Nephron (organoid): ENCODE measurements at regions not wholly inside any gene's neighbourhood (a gene's known extent, or its start where the extent isn't known, plus 50 kb on each side); places are given as distances from the start of the nearest gene placed in this dataset.

ENCODE experiments used
- H3K27ac Mint-ChIP-seq, 3 experiments: 2 replicates each; pipeline ENCODE4 v1.8.0; 2020; ENCODE audit warnings: mixed read lengths in 3 of 3, mild to moderate bottlenecking in 2 of 3, moderate library complexity in 1 of 3
- H3K27me3 Mint-ChIP-seq: 2 replicates; pipeline ENCODE4 v1.8.0; 2021; ENCODE audit warnings: low read depth, mild to moderate bottlenecking, moderate library complexity, mixed read lengths
- H3K36me3 Mint-ChIP-seq: 2 replicates; pipeline ENCODE4 v1.8.0; 2020; ENCODE audit warnings: low read depth, mixed read lengths
- H3K4me1 Mint-ChIP-seq: 2 replicates; pipeline ENCODE4 v1.8.0; 2020; ENCODE audit warnings: mixed read lengths
- H3K4me3 Mint-ChIP-seq, 3 experiments: 2 replicates each; pipeline ENCODE4 v1.8.0; 2020; ENCODE audit warnings: mild to moderate bottlenecking in 3 of 3, mixed read lengths in 3 of 3, moderate library complexity in 2 of 3
- H3K9me3 Mint-ChIP-seq: 2 replicates; pipeline ENCODE4 v1.8.0; 2020; ENCODE audit warnings: mixed read lengths
- TF ChIP-seq, protein P1 (sequence below), 3 experiments: fragments of 200-600 bp; sonication (generic); IDR thresholded peaks; one replicate each; pipeline ENCODE4 v1.5.0; 2021; ENCODE audit warnings: antibody characterized with exemption in 3 of 3; ENCODE audit not compliant: unreplicated experiment in 3 of 3

DNA sequence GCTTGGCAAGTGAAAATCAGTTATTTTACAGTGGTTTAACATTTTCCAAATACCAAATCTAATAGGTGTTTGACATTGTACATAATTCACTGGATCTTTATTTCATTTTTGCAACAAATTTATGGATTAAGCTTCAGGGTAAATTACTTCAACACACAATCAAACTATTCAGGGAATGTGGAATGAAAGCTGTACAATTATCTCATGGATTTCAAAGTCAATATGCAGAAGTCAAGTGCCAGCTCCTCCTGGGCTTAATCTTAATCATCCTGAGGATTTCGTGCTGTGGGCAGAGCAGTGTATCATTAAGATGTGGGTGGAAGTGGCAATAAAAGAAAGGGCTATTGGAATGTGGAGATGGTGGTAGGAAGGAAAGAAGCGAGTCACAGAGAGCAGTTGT is 548.8 kb downstream of the COL12A1 start:
- H3K27ac Mint-ChIP-seq, result no peak overlapping the region
- H3K4me1 Mint-ChIP-seq, result peaks cover 8% of the 10 kb centered on the region
- TF ChIP-seq, protein P1, sequence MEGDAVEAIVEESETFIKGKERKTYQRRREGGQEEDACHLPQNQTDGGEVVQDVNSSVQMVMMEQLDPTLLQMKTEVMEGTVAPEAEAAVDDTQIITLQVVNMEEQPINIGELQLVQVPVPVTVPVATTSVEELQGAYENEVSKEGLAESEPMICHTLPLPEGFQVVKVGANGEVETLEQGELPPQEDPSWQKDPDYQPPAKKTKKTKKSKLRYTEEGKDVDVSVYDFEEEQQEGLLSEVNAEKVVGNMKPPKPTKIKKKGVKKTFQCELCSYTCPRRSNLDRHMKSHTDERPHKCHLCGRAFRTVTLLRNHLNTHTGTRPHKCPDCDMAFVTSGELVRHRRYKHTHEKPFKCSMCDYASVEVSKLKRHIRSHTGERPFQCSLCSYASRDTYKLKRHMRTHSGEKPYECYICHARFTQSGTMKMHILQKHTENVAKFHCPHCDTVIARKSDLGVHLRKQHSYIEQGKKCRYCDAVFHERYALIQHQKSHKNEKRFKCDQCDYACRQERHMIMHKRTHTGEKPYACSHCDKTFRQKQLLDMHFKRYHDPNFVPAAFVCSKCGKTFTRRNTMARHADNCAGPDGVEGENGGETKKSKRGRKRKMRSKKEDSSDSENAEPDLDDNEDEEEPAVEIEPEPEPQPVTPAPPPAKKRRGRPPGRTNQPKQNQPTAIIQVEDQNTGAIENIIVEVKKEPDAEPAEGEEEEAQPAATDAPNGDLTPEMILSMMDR (IDR thresholded peaks at IDR 0.05; ENCODE audit: unreplicated experiment in 3 of 3), result no peak
- no peak overlapping the region for H3K4me3 Mint-ChIP-seq
- no peaks in the 10 kb centered on the region for H3K36me3 Mint-ChIP-seq
- peaks cover 15% of the 10 kb centered on the region for H3K9me3 Mint-ChIP-seq
- H3K27me3 Mint-ChIP-seq, result no peaks in the 10 kb centered on the region

DNA sequence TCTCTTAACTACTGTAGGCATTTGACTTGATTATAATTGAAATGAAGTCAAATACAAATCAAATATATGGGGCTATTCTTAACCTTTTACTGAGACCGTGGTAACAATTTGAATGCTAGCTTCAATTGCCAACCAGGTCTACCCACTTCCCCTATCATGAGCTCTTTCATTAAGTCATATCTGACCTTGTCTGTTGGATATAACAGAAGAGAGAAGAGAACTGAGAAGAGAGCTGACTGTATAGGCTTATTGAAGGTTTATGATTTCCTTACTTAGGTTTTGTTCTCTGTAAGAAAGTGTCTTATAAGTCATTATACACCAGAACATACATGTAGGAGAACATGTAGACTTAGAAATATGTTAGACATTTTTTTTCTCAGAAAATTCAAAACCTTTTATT is 549.4 kb downstream of the COL12A1 start:
- Mint-ChIP-seq H3K4me1 (peaks cover 9% of the 10 kb centered on the region), H3K4me3 (no peak overlapping the region), H3K27me3 (no peaks in the 10 kb centered on the region), H3K27ac (no peak overlapping the region), H3K9me3 (peaks cover 13% of the 10 kb centered on the region), H3K36me3 (no peaks in the 10 kb centered on the region)
- TF ChIP-seq, protein P1 (IDR thresholded peaks at IDR 0.05; ENCODE audit: unreplicated experiment in 3 of 3), result no peak

DNA sequence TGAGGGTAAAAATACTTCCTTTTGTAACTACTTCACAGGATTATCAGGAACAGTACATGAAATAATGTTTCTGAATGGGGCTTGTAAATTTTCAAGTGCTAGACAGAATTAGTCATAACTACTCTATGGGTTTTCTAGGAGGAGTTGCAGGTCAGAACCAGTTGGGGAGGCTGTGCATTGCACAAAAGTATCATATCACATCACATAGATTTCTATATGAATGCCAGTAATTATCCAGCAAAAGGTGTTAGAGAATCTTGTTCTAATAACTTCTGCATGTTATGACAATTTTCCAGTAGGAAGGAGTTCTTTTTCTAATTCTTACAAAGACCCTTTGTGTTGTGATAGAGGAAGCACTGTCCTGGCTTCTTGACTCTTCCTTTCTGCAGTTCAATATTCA is 551.6 kb downstream of the COL12A1 start:
- H3K27me3 Mint-ChIP-seq, result no peaks in the 10 kb centered on the region
- TF ChIP-seq, protein P1 (IDR thresholded peaks at IDR 0.05; ENCODE audit: unreplicated experiment in 3 of 3), result no peak
- H3K4me1 Mint-ChIP-seq, result peaks cover 9% of the 10 kb centered on the region
- no peak overlapping the region for H3K4me3 Mint-ChIP-seq
- peaks cover 6% of the 10 kb centered on the region for H3K9me3 Mint-ChIP-seq
- H3K27ac Mint-ChIP-seq, result no peak overlapping the region
- H3K36me3 Mint-ChIP-seq, result no peaks in the 10 kb centered on the region

DNA sequence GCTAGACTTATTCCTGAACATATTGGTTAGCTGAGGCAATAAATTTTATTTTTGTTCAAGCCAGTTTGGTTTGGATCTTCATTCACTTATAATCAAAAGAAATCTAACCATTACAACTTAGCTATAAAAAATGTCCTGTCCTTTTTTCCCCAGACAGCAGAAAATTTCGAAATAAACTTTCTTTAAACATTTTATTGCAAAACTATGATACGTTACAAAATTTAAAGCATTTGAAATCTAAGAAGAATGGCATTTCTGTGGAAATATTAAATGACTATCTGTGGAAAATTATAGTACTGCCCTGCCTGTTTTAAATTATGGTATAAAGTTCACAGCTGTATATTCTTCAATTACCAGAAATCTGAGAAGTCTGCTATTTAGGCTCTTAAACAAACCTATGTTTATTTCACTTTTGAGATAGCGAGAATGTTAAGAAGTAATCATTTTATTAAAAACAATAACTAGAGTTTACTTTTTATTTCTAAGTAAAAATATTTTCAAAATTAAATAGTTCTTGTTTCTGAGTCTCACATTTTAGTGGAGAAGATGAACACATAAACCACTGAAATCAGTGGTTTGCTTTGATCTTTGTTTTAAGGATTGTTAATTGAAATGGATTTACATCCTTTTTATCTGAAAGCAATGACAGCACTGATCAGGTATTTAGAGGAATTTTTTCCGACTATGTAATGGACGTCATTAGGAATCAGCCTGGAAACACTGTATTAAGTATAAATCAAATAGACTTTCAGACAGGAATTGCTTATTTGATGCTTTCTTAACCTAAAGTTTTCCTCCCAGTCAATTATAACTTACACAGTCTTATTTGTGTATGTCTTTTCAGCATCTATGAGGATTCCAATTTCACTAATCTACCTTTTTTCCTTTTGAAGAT is 553.7 kb downstream of the COL12A1 start:
- Mint-ChIP-seq H3K27ac (peak overlapping the region in 1 of 3 experiments; percentile 29), H3K27me3 (no peaks in the 10 kb centered on the region), H3K4me1 (peaks cover 9% of the 10 kb centered on the region), H3K36me3 (no peaks in the 10 kb centered on the region), H3K9me3 (peaks cover 9% of the 10 kb centered on the region), H3K4me3 (no peak overlapping the region)
- TF ChIP-seq, protein P1 (IDR thresholded peaks at IDR 0.05; ENCODE audit: unreplicated experiment in 3 of 3), result no peak

DNA sequence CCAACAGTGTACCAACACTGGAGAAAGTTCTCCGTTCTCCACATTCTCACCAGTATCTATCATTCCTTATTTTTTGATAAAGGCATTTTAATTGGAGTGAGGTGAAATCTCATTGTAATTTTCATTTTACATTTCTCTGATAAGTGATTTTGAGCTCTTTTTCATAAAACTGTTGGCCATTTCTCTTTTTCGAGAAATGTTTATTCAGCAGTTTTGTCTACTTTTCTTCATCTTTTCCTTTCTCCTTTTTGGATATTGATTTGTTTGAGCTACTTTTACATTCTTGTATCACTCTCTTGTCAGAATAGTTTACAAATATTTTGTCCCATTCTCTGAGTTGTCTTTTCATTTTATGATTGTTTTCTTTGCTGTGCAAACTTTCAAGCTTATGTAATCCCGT is 555.2 kb downstream of the COL12A1 start:
- H3K4me1 Mint-ChIP-seq, result peaks cover 12% of the 10 kb centered on the region
- TF ChIP-seq, protein P1 (IDR thresholded peaks at IDR 0.05; ENCODE audit: unreplicated experiment in 3 of 3), result no peak
- no peaks in the 10 kb centered on the region for H3K27me3 Mint-ChIP-seq
- H3K4me3 Mint-ChIP-seq, result no peak overlapping the region
- H3K27ac Mint-ChIP-seq, result no peak overlapping the region
- H3K36me3 Mint-ChIP-seq, result no peaks in the 10 kb centered on the region
- H3K9me3 Mint-ChIP-seq, result peaks cover 9% of the 10 kb centered on the region

DNA sequence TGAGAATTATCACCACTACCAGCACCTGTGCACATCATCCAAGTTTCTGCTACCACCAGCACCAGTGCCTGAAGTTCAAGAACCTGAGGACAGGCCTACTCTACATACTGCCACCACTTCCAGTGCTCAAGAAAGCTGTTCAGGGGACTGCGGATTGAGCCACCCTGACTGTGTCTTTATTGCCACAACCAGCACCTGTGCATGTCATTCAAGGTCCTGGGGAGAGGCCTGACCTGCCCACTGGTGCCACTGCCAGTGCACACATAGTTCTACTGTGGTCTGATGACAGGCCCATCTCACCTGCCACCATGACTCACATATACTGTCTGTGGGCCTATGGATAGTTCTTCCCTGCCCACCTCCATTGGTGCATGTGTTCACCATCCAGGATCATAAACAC is 559.4 kb downstream of the COL12A1 start:
- Mint-ChIP-seq H3K36me3 (no peaks in the 10 kb centered on the region), H3K27ac (no peak overlapping the region), H3K4me1 (peaks cover 22% of the 10 kb centered on the region), H3K27me3 (no peaks in the 10 kb centered on the region), H3K4me3 (no peak overlapping the region), H3K9me3 (peaks cover 13% of the 10 kb centered on the region)
- TF ChIP-seq, protein P1 (IDR thresholded peaks at IDR 0.05; ENCODE audit: unreplicated experiment in 3 of 3), result no peak
